ENCODE measurements at regions not wholly inside any gene's neighbourhood (a gene's known extent, or its start where the extent isn't known, plus 50 kb on each side); places are given as distances from the start of the nearest gene placed in this dataset.
"Not testable (repeated sequence)": the region's sequence is repeated elsewhere in the genome, so short reads cannot be mapped to it uniquely, and the experiment has no call there.

- H3K4me3 ChIP-seq (ENCODE audit: low read depth, low read length): no peak overlapping the region
- peak; percentile 28 for DNase-seq (ENCODE audit: low read depth)
- TF ChIP-seq CTCF (IDR thresholded peaks at IDR 0.05; ENCODE audit: insufficient read depth, low read length): no peak
These were observed 294.8 kb downstream of the PRELID2 start for GRCh38 chr5:145540375-145540774.

- H3K4me3 ChIP-seq (ENCODE audit: low read depth, low read length): no peak overlapping the region
- no peak for DNase-seq (ENCODE audit: low read depth)
- TF ChIP-seq CTCF (IDR thresholded peaks at IDR 0.05; ENCODE audit: insufficient read depth, low read length): no peak
These were observed 295.9 kb downstream of the PRELID2 start for GRCh38 chr5:145539201-145539600.

GRCh38 chr5:145536133-145536532 lies 299.0 kb downstream of the PRELID2 start:
- DNase-seq (ENCODE audit: low read depth): peak; percentile 17
- no peak for TF ChIP-seq CTCF (IDR thresholded peaks at IDR 0.05; ENCODE audit: insufficient read depth, low read length)
- no peak overlapping the region for H3K4me3 ChIP-seq (ENCODE audit: low read depth, low read length)

GRCh38 chr5:145531038-145531734 lies 304.0 kb downstream of the PRELID2 start:
- peak; percentile 82 for DNase-seq (ENCODE audit: low read depth)
- H3K4me3 ChIP-seq (ENCODE audit: low read depth, low read length): no peak overlapping the region
- no peak for TF ChIP-seq CTCF (IDR thresholded peaks at IDR 0.05; ENCODE audit: insufficient read depth, low read length)

GRCh38 chr5:145521523-145521922 lies 313.6 kb downstream of the PRELID2 start:
- no peak for TF ChIP-seq CTCF (IDR thresholded peaks at IDR 0.05; ENCODE audit: insufficient read depth, low read length)
- DNase-seq (ENCODE audit: low read depth): no peak
- no peak overlapping the region for H3K4me3 ChIP-seq (ENCODE audit: low read depth, low read length)

GRCh38 chr5:145521066-145521465 lies 314.1 kb downstream of the PRELID2 start:
- no peak for DNase-seq (ENCODE audit: low read depth)
- no peak overlapping the region for H3K4me3 ChIP-seq (ENCODE audit: low read depth, low read length)
- TF ChIP-seq CTCF (IDR thresholded peaks at IDR 0.05; ENCODE audit: insufficient read depth, low read length): no peak

GRCh38 chr5:145520335-145520734 lies 314.8 kb downstream of the PRELID2 start:
- no peak for DNase-seq (ENCODE audit: low read depth)
- TF ChIP-seq CTCF (IDR thresholded peaks at IDR 0.05; ENCODE audit: insufficient read depth, low read length): no peak
- H3K4me3 ChIP-seq (ENCODE audit: low read depth, low read length): no peak overlapping the region

GRCh38 chr5:145517588-145517987 lies 317.6 kb downstream of the PRELID2 start:
- not testable (repeated sequence) for H3K4me3 ChIP-seq (ENCODE audit: low read depth, low read length); DNase-seq (ENCODE audit: low read depth)
